HEK293 (cell line): ENCODE measurements at regions not wholly inside any gene's neighbourhood (a gene's known extent, or its start where the extent isn't known, plus 50 kb on each side); places are given as distances from the start of the nearest gene placed in this dataset.
A peak's percentile ranks its signal among the peaks of the same experiment; 100 is the strongest.

Experiments used
- CTCF ChIA-PET: fragments of 350-600 bp; formaldehyde crosslinking; extraction: SDS; loops from one replicate; lab custom pipeline; 2021; ENCODE audit warnings: antibody characterized with exemption; lab: Yijun Ruan, JAX
- POLR2A ChIA-PET: fragments of 300-600 bp; formaldehyde crosslinking; extraction: SDS; loops from one replicate; lab custom pipeline; 2020; ENCODE audit warnings: antibody characterized with exemption, inconsistent platforms; lab: Yijun Ruan, JAX
- H3K27ac ChIP-seq: fragments of 200-500 bp; sonication (Bioruptor generic); 2 replicates; pipeline ENCODE4 v1.5.1; 2014; ENCODE audit warnings: low read depth, low read length, control low read depth, inconsistent platforms; ENCODE audit errors: extremely low read depth
- H3K36me3 ChIP-seq, 2 experiments: fragments of 200-500 bp in 1 of 2; sonication (Bioruptor generic) in 1 of 2; 1 replicate in 1 of 2; 2 replicates in 1 of 2; pipeline ENCODE4 v1.5.1; 2014 to 2017; ENCODE audit warnings: inconsistent platforms in 2 of 2, low read length in 2 of 2; ENCODE audit not compliant: control insufficient read depth in 2 of 2, insufficient read depth in 1 of 2
- H3K4me1 ChIP-seq: fragments of 200-500 bp; sonication (Bioruptor generic); 2 replicates; pipeline ENCODE4 v1.5.1; 2014; ENCODE audit warnings: mild to moderate bottlenecking, low read length, inconsistent platforms; ENCODE audit not compliant: control insufficient read depth, insufficient read depth
- H3K4me3 ChIP-seq: 2 replicates; pipeline ENCODE4 v1.5.1; 2011; ENCODE audit warnings: low read depth, mild to moderate bottlenecking, control low read depth, low read length, moderate library complexity
- H3K9me3 ChIP-seq: fragments of 200-500 bp; sonication (Bioruptor generic); 2 replicates; pipeline ENCODE4 v1.5.1; 2014; ENCODE audit warnings: low read depth, low read length, inconsistent platforms; ENCODE audit not compliant: control insufficient read depth, insufficient read depth
- ATF2 ChIP-seq: fragments of 450-650 bp; formaldehyde crosslinking; IDR thresholded peaks from 2 replicates; pipeline ENCODE4 v1.5.1; 2016; ENCODE audit warnings: missing biosample characterization, missing genetic modification characterization, low read depth
- GLI4 ChIP-seq: fragments of 450-650 bp; formaldehyde crosslinking; IDR thresholded peaks from 2 replicates; pipeline ENCODE4 v1.5.1; 2016; ENCODE audit warnings: missing biosample characterization, missing genetic modification characterization
- HOXD13 ChIP-seq: sonication (generic); formaldehyde crosslinking; IDR thresholded peaks from 2 replicates; pipeline ENCODE4 v1.8.0; 2022; ENCODE audit warnings: missing genetic modification reagents, borderline replicate concordance
- INSM2 ChIP-seq: fragments of 450-650 bp; formaldehyde crosslinking; IDR thresholded peaks from 2 replicates; pipeline ENCODE4 v1.5.1; 2016; ENCODE audit warnings: missing biosample characterization, missing genetic modification characterization
- MEIS1 ChIP-seq: sonication (generic); formaldehyde crosslinking; IDR thresholded peaks from 2 replicates; pipeline ENCODE4 v1.8.1; 2022; ENCODE audit warnings: missing genetic modification reagents, mild to moderate bottlenecking, borderline replicate concordance
- YY1 ChIP-seq: fragments of 450-650 bp; formaldehyde crosslinking; IDR thresholded peaks from 2 replicates; pipeline ENCODE4 v1.5.1; 2018; ENCODE audit warnings: missing biosample characterization, missing genetic modification characterization
- ZBTB10 ChIP-seq: fragments of 450-650 bp; formaldehyde crosslinking; IDR thresholded peaks from 2 replicates; pipeline ENCODE4 v1.5.1; 2016; ENCODE audit warnings: missing biosample characterization, missing genetic modification characterization
- ZBTB26 ChIP-seq: fragments of 450-650 bp; formaldehyde crosslinking; optimal IDR thresholded peaks from 2 replicates; pipeline ENCODE3; 2016; ENCODE audit warnings: missing biosample characterization, mild to moderate bottlenecking, missing genetic modification characterization
- ZBTB44 ChIP-seq: fragments of 450-650 bp; IDR thresholded peaks from 2 replicates; pipeline ENCODE4 v1.5.1; 2018; ENCODE audit warnings: missing biosample characterization, mild to moderate bottlenecking, missing genetic modification characterization
- ZNF138 ChIP-seq: fragments of 450-650 bp; formaldehyde crosslinking; IDR thresholded peaks from 2 replicates; pipeline ENCODE4 v1.5.1; 2016; ENCODE audit warnings: missing biosample characterization, missing genetic modification characterization, borderline replicate concordance
- ZNF211 ChIP-seq: fragments of 450-650 bp; formaldehyde crosslinking; IDR thresholded peaks from 2 replicates; pipeline ENCODE4 v1.5.1; 2016; ENCODE audit warnings: low read depth, missing biosample characterization, missing genetic modification characterization
- ZNF433 ChIP-seq: fragments of 450-650 bp; formaldehyde crosslinking; IDR thresholded peaks from 2 replicates; pipeline ENCODE4 v1.5.1; 2016; ENCODE audit warnings: missing biosample characterization, missing genetic modification characterization, low read depth
- ZNF518A ChIP-seq: fragments of 450-650 bp; formaldehyde crosslinking; conservative IDR thresholded peaks from 2 replicates; pipeline ENCODE4 v1.5.1; 2016; ENCODE audit warnings: low read depth, missing biosample characterization, missing genetic modification characterization
- ZNF600 ChIP-seq: fragments of 450-650 bp; formaldehyde crosslinking; IDR thresholded peaks from 2 replicates; pipeline ENCODE4 v1.5.1; 2016; ENCODE audit warnings: missing biosample characterization, missing genetic modification characterization
- ZNF610 ChIP-seq: fragments of 450-650 bp; formaldehyde crosslinking; IDR thresholded peaks from 2 replicates; pipeline ENCODE4 v1.5.1; 2016; ENCODE audit warnings: missing biosample characterization, missing genetic modification characterization, borderline replicate concordance
- ZNF623 ChIP-seq: fragments of 450-650 bp; formaldehyde crosslinking; IDR thresholded peaks from 2 replicates; pipeline ENCODE4 v1.5.1; 2016; ENCODE audit warnings: missing biosample characterization, missing genetic modification characterization
- ZNF677 ChIP-seq: fragments of 450-650 bp; IDR thresholded peaks from 2 replicates; pipeline ENCODE4 v1.5.0; 2018; ENCODE audit warnings: missing biosample characterization, mild to moderate bottlenecking, missing genetic modification characterization, moderate library complexity
- ZNF768 ChIP-seq: fragments of 450-650 bp; formaldehyde crosslinking; IDR thresholded peaks from 2 replicates; pipeline ENCODE4 v1.5.1; 2018; ENCODE audit warnings: missing biosample characterization, mild to moderate bottlenecking, missing genetic modification characterization
- ZNF785 ChIP-seq: fragments of 450-650 bp; formaldehyde crosslinking; IDR thresholded peaks from 2 replicates; pipeline ENCODE4 v1.5.1; 2016; ENCODE audit warnings: missing biosample characterization, missing genetic modification characterization

GRCh38 chr5:33195431-33196165 is 245.2 kb upstream of the TARS1 start (continued):
- TF ChIP-seq ATF2 (tag by site-specific recombination) = peak; percentile 73
- TF ChIP-seq, all 188 proteins: peak for 1

GRCh38 chr5:33198836-33199235 is 241.9 kb upstream of the TARS1 start:
- CTCF ChIA-PET = interaction anchor here (1.0 to 1.5 kb wide), 2 partner anchors 58 to 491 kb away, joined by 4 to 8 read pairs; no protein-coding TSS in a partner anchor
- POLR2A ChIA-PET = no interaction called here
- no peak overlapping the region for H3K27ac ChIP-seq

More at GRCh38 chr5:33198836-33199235, 241.9 kb upstream of the TARS1 start:
- no peak for TF ChIP-seq MEIS1
- TF ChIP-seq ZNF677 (tag by site-specific recombination) = no peak
- TF ChIP-seq ZNF600 (tag by site-specific recombination) = no peak
- no peak for TF ChIP-seq ZNF785
- no peak for TF ChIP-seq ZNF518A (tag by site-specific recombination)
- no peak for TF ChIP-seq ZNF211 (tag by site-specific recombination)
- no peak for TF ChIP-seq GLI4 (tag by site-specific recombination)
- TF ChIP-seq HOXD13 (CRISPR knock-in tag) = no peak
- no peak for TF ChIP-seq ZNF623
- TF ChIP-seq YY1 = no peak
- TF ChIP-seq ZBTB10 (tag by site-specific recombination) = no peak
- TF ChIP-seq ZNF138 (tag by site-specific recombination) = no peak
- TF ChIP-seq ZBTB44 (tag by site-specific recombination) = no peak
- no peak for TF ChIP-seq INSM2 (tag by site-specific recombination)
- TF ChIP-seq ZBTB26 = no peak
- no peak for TF ChIP-seq ZNF610 (tag by site-specific recombination)
- no peak for TF ChIP-seq ZNF768 (tag by site-specific recombination)
- TF ChIP-seq ZNF433 (tag by site-specific recombination) = no peak
- H3K9me3 ChIP-seq = peaks cover 3% of the 10 kb centered on the region; the same call in 1 of the 2 replicates
- H3K4me3 ChIP-seq = no peak overlapping the region
- no peaks in the 10 kb centered on the region for H3K36me3 ChIP-seq
- no peaks in the 10 kb centered on the region for H3K4me1 ChIP-seq
